NT2/D1 (cell line): ENCODE measurements at regions not wholly inside any gene's neighbourhood (a gene's known extent, or its start where the extent isn't known, plus 50 kb on each side); places are given as distances from the start of the nearest gene placed in this dataset.

ENCODE experiments used
- SUZ12 ChIP-seq: IDR thresholded peaks from 2 replicates; pipeline ENCODE4 v1.6.1; 2011; ENCODE audit not compliant: insufficient read length, insufficient read depth; ENCODE audit errors: extremely low read depth
- YY1 ChIP-seq: IDR thresholded peaks from 2 replicates; pipeline ENCODE4 v1.6.1; 2011; ENCODE audit not compliant: insufficient read length, insufficient read depth

DNA sequence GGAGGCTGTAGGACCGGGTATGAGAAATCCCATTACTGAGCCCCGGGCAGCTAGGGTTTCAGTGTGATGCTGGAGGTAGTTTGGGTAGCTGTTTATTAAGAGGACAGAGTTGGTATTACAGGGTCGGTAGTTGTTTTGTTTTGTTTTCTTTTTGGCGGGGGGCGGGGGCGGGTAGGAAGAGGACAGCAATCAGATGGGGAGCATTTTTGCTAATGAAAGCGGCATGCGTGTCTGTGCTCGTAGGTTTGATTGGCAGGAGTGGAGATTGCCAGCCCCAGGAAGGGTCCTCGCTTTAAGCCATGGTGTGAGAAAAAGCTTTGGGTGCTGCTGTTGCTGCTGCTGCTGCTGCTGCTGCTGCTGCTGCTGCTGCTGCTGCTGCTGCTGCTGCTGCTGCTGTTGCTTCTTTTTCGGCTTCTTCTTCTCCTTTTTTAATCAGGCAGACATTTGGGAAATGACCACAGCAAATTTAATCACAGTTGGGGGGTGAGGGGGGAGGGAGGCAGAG lies 498.5 kb upstream of the ZFHX3 start:
- TF ChIP-seq SUZ12 (no peak), YY1 (no peak)
